Nephron progenitor cell (in vitro differentiated cells): ENCODE measurements at regions not wholly inside any gene's neighbourhood (a gene's known extent, or its start where the extent isn't known, plus 50 kb on each side); places are given as distances from the start of the nearest gene placed in this dataset.

Experiments
- DNase-seq: peaks from one replicate; pipeline ENCODE4 v3.0.0; 2021
- H3K27ac Mint-ChIP-seq: 2 replicates; pipeline ENCODE4 v1.8.0; 2021; ENCODE audit warnings: mild to moderate bottlenecking, moderate library complexity, mixed read lengths
- H3K27me3 Mint-ChIP-seq: 2 replicates; pipeline ENCODE4 v1.8.0; 2021; ENCODE audit warnings: mild to moderate bottlenecking, low read depth, mixed read lengths; ENCODE audit not compliant: poor library complexity
- H3K36me3 Mint-ChIP-seq: 2 replicates; pipeline ENCODE4 v1.8.0; 2021; ENCODE audit warnings: low read depth, mixed read lengths
- H3K4me1 Mint-ChIP-seq: 2 replicates; pipeline ENCODE4 v1.8.0; 2021; ENCODE audit warnings: mixed read lengths
- H3K4me3 Mint-ChIP-seq: 2 replicates; pipeline ENCODE4 v1.8.0; 2021; ENCODE audit warnings: mild to moderate bottlenecking, moderate library complexity, mixed read lengths
- H3K9me3 Mint-ChIP-seq: 2 replicates; pipeline ENCODE4 v1.8.0; 2021; ENCODE audit warnings: mild to moderate bottlenecking, moderate library complexity, mixed read lengths
- CTCF ChIP-seq: fragments of 200-600 bp; sonication (generic); IDR thresholded peaks from 2 replicates; pipeline ENCODE4 v1.5.0; 2021; ENCODE audit warnings: antibody characterized with exemption

GRCh38 chr20:11218173-11218680, 544.4 kb upstream of the JAG1 start:
- DNase-seq = no peak
- Mint-ChIP-seq H3K27me3 (no peaks in the 10 kb centered on the region), H3K4me3 (no peak overlapping the region), H3K27ac (no peak overlapping the region), H3K9me3 (no peaks in the 10 kb centered on the region), H3K36me3 (no peaks in the 10 kb centered on the region), H3K4me1 (peaks cover 46% of the 10 kb centered on the region)
- TF ChIP-seq CTCF = no peak

GRCh38 chr20:11219192-11219591, 545.4 kb upstream of the JAG1 start:
- Mint-ChIP-seq H3K27ac (no peak overlapping the region), H3K9me3 (no peaks in the 10 kb centered on the region), H3K4me3 (no peak overlapping the region), H3K36me3 (no peaks in the 10 kb centered on the region), H3K27me3 (no peaks in the 10 kb centered on the region), H3K4me1 (peaks cover 43% of the 10 kb centered on the region)
- DNase-seq = no peak
- no peak for TF ChIP-seq CTCF

GRCh38 chr20:11221046-11221445, 547.2 kb upstream of the JAG1 start:
- H3K27ac Mint-ChIP-seq = peak overlapping the region; percentile 37
- TF ChIP-seq CTCF = no peak
- no peaks in the 10 kb centered on the region for H3K27me3 Mint-ChIP-seq
- no peaks in the 10 kb centered on the region for H3K36me3 Mint-ChIP-seq
- no peak overlapping the region for H3K4me3 Mint-ChIP-seq
- peaks cover 25% of the 10 kb centered on the region for H3K4me1 Mint-ChIP-seq
- DNase-seq = no peak
- H3K9me3 Mint-ChIP-seq = no peaks in the 10 kb centered on the region

GRCh38 chr20:11222243-11222642, 548.4 kb upstream of the JAG1 start:
- no peak for TF ChIP-seq CTCF
- Mint-ChIP-seq H3K9me3 (no peaks in the 10 kb centered on the region), H3K27me3 (no peaks in the 10 kb centered on the region)

GRCh38 chr20:11227602-11228001, 553.8 kb upstream of the JAG1 start:
- DNase-seq = no peak
- no peak overlapping the region for H3K27ac Mint-ChIP-seq
- no peak overlapping the region for H3K4me3 Mint-ChIP-seq
- TF ChIP-seq CTCF = no peak
- H3K36me3 Mint-ChIP-seq = no peaks in the 10 kb centered on the region
- peaks cover 28% of the 10 kb centered on the region for H3K4me1 Mint-ChIP-seq
- no peaks in the 10 kb centered on the region for H3K27me3 Mint-ChIP-seq
- no peaks in the 10 kb centered on the region for H3K9me3 Mint-ChIP-seq

More at GRCh38 chr20:11222243-11222642, 548.4 kb upstream of the JAG1 start:
- H3K4me3 Mint-ChIP-seq = no peak overlapping the region
- no peak for DNase-seq
- peaks cover 17% of the 10 kb centered on the region for H3K4me1 Mint-ChIP-seq
- no peak overlapping the region for H3K27ac Mint-ChIP-seq
- no peaks in the 10 kb centered on the region for H3K36me3 Mint-ChIP-seq

GRCh38 chr20:11229772-11230171, 556.0 kb upstream of the JAG1 start:
- Mint-ChIP-seq H3K9me3 (no peaks in the 10 kb centered on the region), H3K4me1 (peaks cover 48% of the 10 kb centered on the region), H3K4me3 (no peak overlapping the region), H3K27me3 (no peaks in the 10 kb centered on the region), H3K36me3 (no peaks in the 10 kb centered on the region), H3K27ac (no peak overlapping the region)
- TF ChIP-seq CTCF = no peak
- no peak for DNase-seq
